Progenitor cell of endocrine pancreas (in vitro differentiated cells): ENCODE measurements at regions not wholly inside any gene's neighbourhood (a gene's known extent, or its start where the extent isn't known, plus 50 kb on each side); places are given as distances from the start of the nearest gene placed in this dataset.

Source experiments
- DNase-seq: peaks from one replicate; pipeline ENCODE4 v3.0.0; 2021; ENCODE audit warnings: low spot score; ENCODE audit not compliant: unreplicated experiment
- H3K27ac Mint-ChIP-seq: 2 replicates; pipeline ENCODE4 v1.8.0; 2021; ENCODE audit warnings: mild to moderate bottlenecking, moderate library complexity, mixed read lengths
- H3K27me3 Mint-ChIP-seq: 2 replicates; pipeline ENCODE4 v1.8.0; 2021; ENCODE audit warnings: mixed read lengths
- H3K36me3 Mint-ChIP-seq: 2 replicates; pipeline ENCODE4 v1.8.0; 2022; ENCODE audit warnings: mixed read lengths; ENCODE audit not compliant: insufficient read depth
- H3K4me1 Mint-ChIP-seq: 2 replicates; pipeline ENCODE4 v1.8.0; 2021; ENCODE audit warnings: low read depth, mixed read lengths
- H3K4me3 Mint-ChIP-seq: 2 replicates; pipeline ENCODE4 v1.8.0; 2021; ENCODE audit warnings: low read depth, mild to moderate bottlenecking, moderate library complexity, mixed read lengths
- H3K9me3 Mint-ChIP-seq: 2 replicates; pipeline ENCODE4 v1.8.0; 2021; ENCODE audit warnings: low read depth, mixed read lengths
- TF ChIP-seq, protein P1 (sequence below): fragments of 200-600 bp; sonication (generic); IDR thresholded peaks from one replicate; pipeline ENCODE4 v1.5.0; 2021; ENCODE audit warnings: antibody characterized with exemption, mild to moderate bottlenecking; ENCODE audit not compliant: unreplicated experiment

DNA sequence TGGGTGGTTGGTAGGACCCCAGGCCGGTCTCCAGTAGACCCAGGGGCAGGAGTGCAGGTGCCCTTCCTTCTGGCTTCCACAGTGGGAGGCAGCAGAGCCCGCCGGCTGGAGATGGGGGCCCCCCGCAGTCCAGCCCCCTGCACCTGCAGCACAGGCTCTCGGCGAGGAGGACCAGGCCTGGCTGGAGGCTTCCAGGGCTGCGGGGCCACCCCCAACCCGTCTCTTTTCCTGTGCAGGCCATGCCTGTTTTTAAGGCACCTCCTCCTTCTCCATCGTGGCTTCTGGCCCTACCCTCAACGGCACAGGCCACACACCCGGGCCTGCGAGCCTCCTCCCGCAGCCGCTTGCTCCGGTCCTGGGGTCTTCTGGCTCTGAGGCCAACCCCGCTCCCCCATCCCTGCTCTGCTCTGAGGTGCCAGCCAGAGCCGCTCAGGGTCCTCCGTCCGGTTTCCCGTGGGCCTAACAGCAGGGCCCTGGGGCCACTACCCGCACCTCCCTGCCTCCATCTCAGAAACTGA lies 77.2 kb upstream of the ANKRD10 start:
- no peaks in the 10 kb centered on the region for H3K27me3 Mint-ChIP-seq
- no peaks in the 10 kb centered on the region for H3K36me3 Mint-ChIP-seq
- TF ChIP-seq, protein P1, sequence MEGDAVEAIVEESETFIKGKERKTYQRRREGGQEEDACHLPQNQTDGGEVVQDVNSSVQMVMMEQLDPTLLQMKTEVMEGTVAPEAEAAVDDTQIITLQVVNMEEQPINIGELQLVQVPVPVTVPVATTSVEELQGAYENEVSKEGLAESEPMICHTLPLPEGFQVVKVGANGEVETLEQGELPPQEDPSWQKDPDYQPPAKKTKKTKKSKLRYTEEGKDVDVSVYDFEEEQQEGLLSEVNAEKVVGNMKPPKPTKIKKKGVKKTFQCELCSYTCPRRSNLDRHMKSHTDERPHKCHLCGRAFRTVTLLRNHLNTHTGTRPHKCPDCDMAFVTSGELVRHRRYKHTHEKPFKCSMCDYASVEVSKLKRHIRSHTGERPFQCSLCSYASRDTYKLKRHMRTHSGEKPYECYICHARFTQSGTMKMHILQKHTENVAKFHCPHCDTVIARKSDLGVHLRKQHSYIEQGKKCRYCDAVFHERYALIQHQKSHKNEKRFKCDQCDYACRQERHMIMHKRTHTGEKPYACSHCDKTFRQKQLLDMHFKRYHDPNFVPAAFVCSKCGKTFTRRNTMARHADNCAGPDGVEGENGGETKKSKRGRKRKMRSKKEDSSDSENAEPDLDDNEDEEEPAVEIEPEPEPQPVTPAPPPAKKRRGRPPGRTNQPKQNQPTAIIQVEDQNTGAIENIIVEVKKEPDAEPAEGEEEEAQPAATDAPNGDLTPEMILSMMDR, result no peak
- DNase-seq, result no peak
- no peak overlapping the region for H3K27ac Mint-ChIP-seq
- H3K4me1 Mint-ChIP-seq, result no peaks in the 10 kb centered on the region
- peaks cover 12% of the 10 kb centered on the region for H3K9me3 Mint-ChIP-seq
- no peak overlapping the region for H3K4me3 Mint-ChIP-seq

DNA sequence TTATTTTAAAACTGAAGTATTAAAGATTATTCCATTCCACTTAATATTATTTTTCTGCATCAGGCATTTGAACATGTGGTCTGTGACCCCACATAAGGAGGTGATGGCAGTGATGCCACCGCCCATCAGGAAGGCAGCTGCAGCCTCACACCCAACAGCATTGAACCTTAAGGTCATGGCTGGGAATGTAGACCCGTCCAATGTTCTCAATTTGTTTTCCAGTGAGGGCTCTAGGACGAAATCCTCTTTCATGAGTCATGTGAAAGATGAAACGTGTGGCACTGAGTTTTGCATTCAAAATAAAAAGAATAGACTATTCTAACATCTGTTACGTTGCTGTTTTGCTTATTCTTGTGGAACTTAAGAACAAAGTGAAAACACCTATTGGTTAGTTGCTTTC lies 74.5 kb upstream of the ANKRD10 start:
- Mint-ChIP-seq H3K4me1 (peaks cover 2% of the 10 kb centered on the region), H3K9me3 (no peaks in the 10 kb centered on the region), H3K27ac (no peak overlapping the region), H3K4me3 (no peak overlapping the region), H3K36me3 (no peaks in the 10 kb centered on the region), H3K27me3 (no peaks in the 10 kb centered on the region)
- DNase-seq, result no peak
- TF ChIP-seq, protein P1, result no peak

DNA sequence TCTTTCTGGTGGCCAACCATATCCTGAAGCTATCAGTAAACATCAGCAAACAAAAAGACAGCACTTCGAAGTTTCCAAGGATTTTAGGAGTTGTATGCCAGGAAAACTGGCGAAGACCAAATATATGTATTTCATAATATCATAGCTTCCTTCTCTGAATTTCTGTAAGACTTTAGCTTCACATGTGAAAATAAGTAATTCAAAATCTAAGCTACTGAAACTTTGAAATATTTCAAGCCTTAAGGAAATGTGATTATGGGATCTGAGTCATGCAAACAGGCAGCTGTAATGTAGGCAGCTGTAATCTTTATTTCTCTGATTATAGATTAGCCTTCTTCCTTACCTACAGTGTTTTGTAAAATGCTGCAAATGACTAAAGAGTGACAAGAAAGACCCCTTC lies 70.7 kb upstream of the ANKRD10 start:
- H3K9me3 Mint-ChIP-seq, result peaks cover 2% of the 10 kb centered on the region
- no peaks in the 10 kb centered on the region for H3K27me3 Mint-ChIP-seq
- no peak for DNase-seq
- H3K36me3 Mint-ChIP-seq, result no peaks in the 10 kb centered on the region
- TF ChIP-seq, protein P1, result no peak
- no peak overlapping the region for H3K27ac Mint-ChIP-seq
- H3K4me1 Mint-ChIP-seq, result peaks cover 21% of the 10 kb centered on the region
- no peak overlapping the region for H3K4me3 Mint-ChIP-seq

DNA sequence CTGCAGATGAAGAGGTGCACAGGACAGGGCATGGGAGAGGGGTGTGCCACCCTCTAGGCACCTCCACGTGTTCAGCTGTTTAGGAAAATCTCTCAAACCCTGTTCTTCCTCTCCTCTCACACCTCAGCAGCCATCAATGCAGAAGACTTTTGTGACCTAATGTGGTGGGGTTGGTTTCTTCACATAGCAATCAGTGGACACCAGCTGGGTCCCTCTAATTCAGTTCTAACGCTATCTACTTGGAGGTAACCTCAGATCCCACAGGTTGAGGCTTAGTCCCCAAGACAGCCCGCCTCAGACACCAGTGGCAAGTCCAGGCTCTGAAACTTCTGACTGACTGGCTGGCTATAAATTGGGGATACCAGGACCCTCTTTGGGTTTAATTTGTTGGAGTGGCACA lies 69.9 kb upstream of the ANKRD10 start:
- no peak for DNase-seq
- Mint-ChIP-seq H3K36me3 (no peaks in the 10 kb centered on the region), H3K27me3 (no peaks in the 10 kb centered on the region), H3K4me1 (peaks cover 21% of the 10 kb centered on the region), H3K4me3 (no peak overlapping the region), H3K9me3 (peaks cover 2% of the 10 kb centered on the region), H3K27ac (no peak overlapping the region)
- TF ChIP-seq, protein P1, result no peak

DNA sequence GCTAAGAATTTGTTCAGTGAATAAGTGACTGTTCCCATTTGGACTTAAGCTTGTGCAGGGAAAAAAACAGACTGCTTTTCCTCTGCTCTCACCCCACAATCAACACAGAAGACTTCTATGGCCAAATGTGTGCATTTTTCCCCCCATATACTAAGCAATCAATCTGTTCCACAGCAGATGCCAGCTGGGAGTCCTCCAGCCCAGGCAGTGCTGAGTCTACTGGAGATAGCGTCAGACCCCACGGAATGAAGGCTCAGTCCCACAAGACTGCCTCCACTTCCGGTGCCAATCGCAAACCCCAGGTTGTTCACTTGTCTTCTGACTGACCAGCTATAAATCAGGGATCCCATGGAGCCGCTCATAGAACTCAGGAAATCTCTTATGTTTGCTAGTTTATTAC lies 69.5 kb upstream of the ANKRD10 start:
- H3K4me1 Mint-ChIP-seq, result peaks cover 21% of the 10 kb centered on the region
- TF ChIP-seq, protein P1, result no peak
- DNase-seq, result no peak
- peaks cover 2% of the 10 kb centered on the region for H3K9me3 Mint-ChIP-seq
- no peaks in the 10 kb centered on the region for H3K36me3 Mint-ChIP-seq
- no peak overlapping the region for H3K4me3 Mint-ChIP-seq
- no peaks in the 10 kb centered on the region for H3K27me3 Mint-ChIP-seq
- no peak overlapping the region for H3K27ac Mint-ChIP-seq
